Adrenal gland (tissue), 9 donors: ENCODE measurements at regions not wholly inside any gene's neighbourhood (a gene's known extent, or its start where the extent isn't known, plus 50 kb on each side); places are given as distances from the start of the nearest gene placed in this dataset.

Source experiments
- DNase-seq, 7 donors: peaks; one replicate each; pipeline ENCODE4 v3.0.0-alpha.2; 2019 to 2020
- H3K27ac ChIP-seq, 5 donors: fragments of 200-600 bp; sonication (generic) in 4 of 5; 1 replicate in 3 of 5; 2 replicates in 2 of 5; pipeline versions ENCODE4 v1.5.1 to v1.8.0; 2016 to 2020; ENCODE audit warnings: mild to moderate bottlenecking in 1 of 5
- H3K27me3 ChIP-seq: fragments of 200-600 bp; 2 replicates; pipeline ENCODE4 v1.8.0; 2021
- H3K36me3 ChIP-seq, 2 donors: fragments of 200-600 bp; replicated peaks in 1 of 2; 1 replicate in 1 of 2; 2 replicates in 1 of 2; pipeline versions ENCODE4 v1.5.1 to v1.8.0; 2018 to 2022
- H3K4me1 ChIP-seq, 2 donors: fragments of 200-600 bp; replicated peaks in 1 of 2; 1 replicate in 1 of 2; 2 replicates in 1 of 2; pipeline versions ENCODE4 v1.5.1 to v1.8.0; 2018 to 2021
- H3K4me3 ChIP-seq, 4 donors: fragments of 200-600 bp; sonication (generic) in 3 of 4; one replicate each; pipeline ENCODE4 v1.5.1; 2016 to 2018
- H3K9me3 ChIP-seq, 3 donors: fragments of 200-600 bp; sonication (generic) in 1 of 3; replicated peaks in 1 of 3; 1 replicate in 2 of 3; 2 replicates in 1 of 3; pipeline versions ENCODE4 v1.5.1 to v1.8.0; 2016 to 2021
- CTCF ChIP-seq, 6 experiments: fragments of 450-650 bp in 4 of 6; fragments of 200-600 bp in 2 of 6; sonication (generic) in 1 of 6; IDR thresholded peaks; 1 replicate in 5 of 6; 2 replicates in 1 of 6; pipeline versions ENCODE4 v1.5.1 to v1.8.0; 2016 to 2021; ENCODE audit warnings: antibody characterized with exemption in 6 of 6, mild to moderate bottlenecking in 2 of 6, moderate library complexity in 1 of 6
- POLR2A ChIP-seq, 2 donors: fragments of 450-650 bp; IDR thresholded peaks; one replicate each; pipeline ENCODE4 v1.6.1; 2017; ENCODE audit warnings: antibody characterized with exemption in 2 of 2, mild to moderate bottlenecking in 2 of 2, moderate library complexity in 1 of 2
- WGBS, 4 donors: extraction: QIAGEN DNeasy Blood & Tissue Kit in 2 of 4; methylation state at CpG; one replicate each; pipeline versions ENCODE4 v1.1.5 to v1.1.7; 2013 to 2017; 5-methylcytosine and 5-hydroxymethylcytosine counted together
- intact Hi-C, 2 donors: fragments of 100-400 bp; cut with DNase I; formaldehyde crosslinking; loops; one replicate each; pipeline versions ENCODE4 v1.14.1 to v1.15.0; 2022 to 2023
- donor health status: healthy with polysubstance abuse.
- donor health status: Bipolar disorder and iron deficiency.
- donor health status: DM: yes; HTN: yes; CAD: no.
- donor health status: DM: no; HTN: no; CAD: no.
- donor health status: DM: no; HTN: no; CAD: no.

DNA sequence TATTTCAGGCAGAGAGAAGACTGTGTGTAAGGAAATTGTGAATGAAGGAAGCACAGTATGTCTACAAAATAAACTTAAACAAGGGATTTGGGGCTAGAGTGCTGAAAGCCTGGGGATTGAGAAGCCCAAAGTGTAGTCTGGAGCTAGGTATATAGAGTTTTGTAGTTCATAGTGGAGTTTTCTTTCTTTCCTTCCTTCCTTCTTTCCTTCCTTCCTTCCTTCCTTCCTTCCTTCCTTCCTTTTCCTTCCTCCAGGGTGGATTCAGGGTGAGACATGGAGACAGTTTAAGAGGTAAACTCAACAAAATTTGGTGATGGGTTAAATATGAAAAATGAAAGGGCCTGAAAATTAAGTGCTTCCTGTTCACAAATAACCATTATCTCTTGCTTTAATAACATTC lies 757.8 kb upstream of the CXADR start:
- Histone ChIP-seq H3K9me3 (no peaks in the 10 kb centered on the region), H3K4me1 (peaks cover 9 to 11% of the 10 kb centered on the region in 2 donors), H3K27me3 (no peaks in the 10 kb centered on the region), H3K36me3 (no peaks in the 10 kb centered on the region), H3K27ac (no peak overlapping the region), H3K4me3 (no peak overlapping the region)
- DNase-seq: no peak
- no peak for TF ChIP-seq POLR2A (IDR thresholded peaks at IDR 0.05)
- TF ChIP-seq CTCF (IDR thresholded peaks at IDR 0.05): no peak
- intact Hi-C loops: no loop called here

DNA sequence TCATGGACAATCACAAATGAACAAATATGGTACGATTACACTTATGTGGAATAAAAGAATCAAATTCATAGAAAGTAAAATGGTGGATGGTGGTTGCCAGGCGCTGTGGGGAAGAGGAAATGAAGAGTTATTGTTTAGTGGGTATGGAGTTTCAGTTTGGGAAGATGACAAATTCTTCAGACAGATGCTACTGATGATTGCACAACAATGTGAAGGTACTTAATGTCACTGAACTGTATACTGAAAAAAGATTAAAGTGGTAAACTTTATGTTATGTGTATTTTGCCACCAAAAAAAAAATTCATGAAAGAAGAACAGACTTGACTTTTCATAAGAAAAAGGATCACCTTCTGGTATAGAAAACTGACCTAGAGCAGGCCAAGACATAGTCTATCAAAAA lies 745.6 kb upstream of the CXADR start:
- WGBS, 4 donors: 86 to 96% (median 93%) methylated on average over 2 of the region's 2 CpGs
- H3K27ac ChIP-seq: no peak overlapping the region
- no peak for TF ChIP-seq POLR2A (IDR thresholded peaks at IDR 0.05)
- no peak for TF ChIP-seq CTCF (IDR thresholded peaks at IDR 0.05)
- H3K4me1 ChIP-seq: no peaks in the 10 kb centered on the region
- no peak for DNase-seq
- no peaks in the 10 kb centered on the region for H3K36me3 ChIP-seq
- no peaks in the 10 kb centered on the region for H3K9me3 ChIP-seq
- no peak overlapping the region for H3K4me3 ChIP-seq
- intact Hi-C loops: no loop called here
- no peaks in the 10 kb centered on the region for H3K27me3 ChIP-seq

DNA sequence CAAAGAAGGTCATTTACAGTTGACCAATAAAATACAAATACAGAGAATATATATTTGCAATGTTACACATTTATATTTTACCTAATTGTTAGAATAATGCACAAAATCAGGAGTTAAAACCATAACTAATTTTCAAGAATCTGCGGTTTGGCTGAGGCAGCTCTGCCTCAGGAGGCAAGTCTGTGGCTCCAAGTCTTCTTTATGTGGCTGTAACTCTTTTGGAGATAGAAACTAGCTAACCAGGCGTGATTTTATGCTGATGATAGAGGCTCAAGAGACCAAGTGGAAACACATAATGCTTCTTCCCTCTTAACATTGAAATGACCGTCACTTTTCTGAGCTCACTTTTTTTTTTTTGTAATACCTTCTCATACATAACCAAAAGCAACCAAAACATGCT lies 744.7 kb upstream of the CXADR start:
- DNase-seq: no peak
- Histone ChIP-seq H3K9me3 (no peaks in the 10 kb centered on the region), H3K4me1 (no peaks in the 10 kb centered on the region), H3K4me3 (no peak overlapping the region), H3K36me3 (no peaks in the 10 kb centered on the region), H3K27me3 (no peaks in the 10 kb centered on the region), H3K27ac (no peak overlapping the region)
- intact Hi-C loops: no loop called here
- TF ChIP-seq POLR2A (IDR thresholded peaks at IDR 0.05): no peak
- no peak for TF ChIP-seq CTCF (IDR thresholded peaks at IDR 0.05)
- WGBS, 4 donors: 90 to 94% (median 91%) methylated on average over 3 of the region's 3 CpGs

DNA sequence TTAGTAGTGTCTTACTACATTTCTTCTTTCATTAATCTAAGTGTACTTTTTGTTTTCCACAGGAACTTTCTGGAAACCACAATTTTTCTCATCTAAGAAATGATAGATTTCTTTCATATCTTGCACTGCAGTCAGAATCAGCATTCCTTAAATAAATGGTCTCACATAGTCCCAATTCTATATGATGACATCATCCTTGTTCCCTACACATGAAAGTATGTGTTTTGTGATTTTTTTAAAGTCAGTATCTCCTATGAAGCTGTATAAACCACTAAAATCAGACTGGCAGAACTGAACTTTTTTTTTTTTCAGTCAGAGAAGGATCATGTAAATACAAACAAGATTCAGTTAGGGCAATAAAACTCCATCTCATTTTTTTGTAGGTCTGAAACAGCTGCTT lies 742.6 kb upstream of the CXADR start:
- intact Hi-C loops: no loop called here
- TF ChIP-seq CTCF (IDR thresholded peaks at IDR 0.05) (no peak), POLR2A (IDR thresholded peaks at IDR 0.05) (no peak)

More for the DNA sequence above, 742.6 kb upstream of the CXADR start:
- Histone ChIP-seq H3K4me3 (no peak overlapping the region), H3K9me3 (no peaks in the 10 kb centered on the region), H3K27me3 (no peaks in the 10 kb centered on the region), H3K36me3 (no peaks in the 10 kb centered on the region), H3K27ac (no peak overlapping the region), H3K4me1 (no peaks in the 10 kb centered on the region)
- no peak for DNase-seq
